Uterus (tissue), 3 donors: ENCODE measurements at regions not wholly inside any gene's neighbourhood (a gene's known extent, or its start where the extent isn't known, plus 50 kb on each side); places are given as distances from the start of the nearest gene placed in this dataset.
"Not testable (repeated sequence)": the region's sequence is repeated elsewhere in the genome, so short reads cannot be mapped to it uniquely, and the experiment has no call there.

ENCODE experiments used
- DNase-seq, 2 donors: peaks; one replicate each; pipeline ENCODE4 v3.0.0-alpha.2; 2019 to 2020
- H3K27ac ChIP-seq, 2 donors: fragments of 200-600 bp; sonication (generic); 1 replicate in 1 of 2; 2 replicates in 1 of 2; pipeline ENCODE4 v1.5.1; 2016 to 2018
- H3K27me3 ChIP-seq, 2 donors: fragments of 200-600 bp; sonication (generic); one replicate each; pipeline ENCODE4 v1.5.1; 2018 to 2019; ENCODE audit warnings: control low read depth in 1 of 2
- H3K36me3 ChIP-seq, 2 donors: fragments of 200-600 bp; sonication (generic); one replicate each; pipeline ENCODE4 v1.5.1; 2019; ENCODE audit warnings: control low read depth in 1 of 2
- H3K4me1 ChIP-seq, 2 donors: fragments of 200-600 bp; sonication (generic); one replicate each; pipeline ENCODE4 v1.5.1; 2018 to 2019; ENCODE audit warnings: control low read depth in 1 of 2
- H3K4me3 ChIP-seq, 2 donors: fragments of 200-600 bp; sonication (generic); 1 replicate in 1 of 2; 2 replicates in 1 of 2; pipeline ENCODE4 v1.5.1; 2018 to 2019; ENCODE audit warnings: mild to moderate bottlenecking in 1 of 2
- H3K9me3 ChIP-seq, 2 donors: fragments of 200-600 bp; sonication (generic); one replicate each; pipeline ENCODE4 v1.5.1; 2019; ENCODE audit warnings: control low read depth in 1 of 2
- POLR2A ChIP-seq, 2 donors: fragments of 450-650 bp; IDR thresholded peaks; one replicate each; pipeline ENCODE4 v1.6.1; 2016; ENCODE audit warnings: antibody characterized with exemption in 2 of 2, mild to moderate bottlenecking in 1 of 2, moderate library complexity in 1 of 2
- intact Hi-C: fragments of 100-400 bp; cut with DNase I; formaldehyde crosslinking; loops from one replicate; pipeline ENCODE4 v1.15.1; 2023; ENCODE audit warnings: low total_unique reads
- TF ChIP-seq, protein P1 (sequence below), 4 experiments: fragments of 200-600 bp in 2 of 4; fragments of 450-650 bp in 2 of 4; sonication (generic) in 2 of 4; IDR thresholded peaks; one replicate each; pipeline ENCODE4 v1.5.1; 2016 to 2019; ENCODE audit warnings: antibody characterized with exemption in 4 of 4, mild to moderate bottlenecking in 2 of 4, moderate library complexity in 1 of 4
- donor health status: DM: yes; HTN: yes; CAD: no.

DNA sequence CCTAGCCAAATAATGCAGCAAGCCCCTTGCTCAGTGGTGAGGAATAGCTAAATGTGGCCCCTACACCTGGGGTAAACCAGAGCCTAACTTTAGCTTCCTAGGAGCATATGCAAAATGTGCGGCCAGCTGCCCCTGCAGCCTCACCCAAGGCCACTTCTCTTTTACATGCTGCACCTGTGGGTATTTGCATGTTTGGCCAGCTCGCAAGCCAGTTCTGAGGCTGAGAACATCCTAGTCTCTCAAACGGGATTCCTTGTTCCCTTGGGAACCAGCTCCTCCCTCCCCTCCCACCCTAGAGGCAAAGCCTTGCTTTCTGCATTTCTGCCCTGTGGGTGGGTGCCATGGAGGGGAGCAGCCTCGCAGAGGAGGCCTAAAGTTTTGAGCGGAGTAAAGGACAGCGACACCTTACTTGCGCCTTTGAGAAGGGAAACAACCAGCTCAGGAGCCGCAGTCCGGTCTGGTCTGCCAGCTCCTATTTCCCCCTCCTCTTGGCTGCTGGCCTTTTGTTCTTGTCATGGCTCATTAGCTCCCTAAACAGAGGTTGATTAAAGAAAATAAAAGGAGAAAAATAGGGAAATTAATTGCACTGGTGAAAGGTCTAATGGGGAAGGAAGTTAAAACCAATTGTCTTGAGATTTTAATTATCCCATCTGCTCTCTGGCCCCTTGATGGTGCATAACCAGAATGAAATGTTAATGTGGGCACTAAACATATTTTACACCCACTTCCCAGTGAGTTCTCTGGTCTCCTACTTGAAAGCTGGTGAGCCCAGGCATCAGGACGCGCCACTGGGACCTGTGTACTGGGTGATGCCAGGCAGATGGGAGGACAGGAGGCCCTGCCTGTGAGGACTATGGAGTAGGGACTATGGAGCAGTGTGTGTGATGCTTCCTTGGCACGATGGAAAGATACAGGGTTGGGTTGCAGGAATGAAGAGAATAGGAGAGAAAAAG lies 68.7 kb downstream of the TEX35 start:
- no peaks in the 10 kb centered on the region for H3K9me3 ChIP-seq
- H3K36me3 ChIP-seq, result no peaks in the 10 kb centered on the region
- no peak for DNase-seq
- intact Hi-C loops, result no loop called here
- no peaks in the 10 kb centered on the region for H3K4me1 ChIP-seq
- no peaks in the 10 kb centered on the region for H3K27me3 ChIP-seq
- no peak overlapping the region for H3K4me3 ChIP-seq
- H3K27ac ChIP-seq, result no peak overlapping the region
- TF ChIP-seq, protein P1, sequence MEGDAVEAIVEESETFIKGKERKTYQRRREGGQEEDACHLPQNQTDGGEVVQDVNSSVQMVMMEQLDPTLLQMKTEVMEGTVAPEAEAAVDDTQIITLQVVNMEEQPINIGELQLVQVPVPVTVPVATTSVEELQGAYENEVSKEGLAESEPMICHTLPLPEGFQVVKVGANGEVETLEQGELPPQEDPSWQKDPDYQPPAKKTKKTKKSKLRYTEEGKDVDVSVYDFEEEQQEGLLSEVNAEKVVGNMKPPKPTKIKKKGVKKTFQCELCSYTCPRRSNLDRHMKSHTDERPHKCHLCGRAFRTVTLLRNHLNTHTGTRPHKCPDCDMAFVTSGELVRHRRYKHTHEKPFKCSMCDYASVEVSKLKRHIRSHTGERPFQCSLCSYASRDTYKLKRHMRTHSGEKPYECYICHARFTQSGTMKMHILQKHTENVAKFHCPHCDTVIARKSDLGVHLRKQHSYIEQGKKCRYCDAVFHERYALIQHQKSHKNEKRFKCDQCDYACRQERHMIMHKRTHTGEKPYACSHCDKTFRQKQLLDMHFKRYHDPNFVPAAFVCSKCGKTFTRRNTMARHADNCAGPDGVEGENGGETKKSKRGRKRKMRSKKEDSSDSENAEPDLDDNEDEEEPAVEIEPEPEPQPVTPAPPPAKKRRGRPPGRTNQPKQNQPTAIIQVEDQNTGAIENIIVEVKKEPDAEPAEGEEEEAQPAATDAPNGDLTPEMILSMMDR (IDR thresholded peaks at IDR 0.05), result no peak
- no peak for TF ChIP-seq POLR2A (IDR thresholded peaks at IDR 0.05)

DNA sequence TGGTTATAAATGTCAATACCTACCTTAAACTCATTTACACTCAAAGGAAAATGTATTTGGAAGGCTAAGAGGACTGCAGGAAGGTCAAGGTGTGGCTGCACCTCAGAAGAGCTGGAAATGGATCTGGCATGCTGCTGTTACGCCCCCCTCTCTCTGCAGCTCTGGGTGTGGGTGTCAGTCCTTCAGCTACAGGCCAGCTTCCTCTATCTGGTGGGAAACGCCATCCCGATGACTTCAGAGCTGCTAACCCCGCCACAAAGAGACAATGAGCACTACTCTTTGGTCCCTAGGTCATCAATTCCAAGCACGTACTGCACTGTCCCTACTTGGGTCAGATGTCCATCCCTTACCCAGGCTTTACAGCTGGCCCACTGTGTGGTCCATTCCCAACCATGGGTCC lies 74.2 kb downstream of the TEX35 start:
- H3K27me3 ChIP-seq, result no peaks in the 10 kb centered on the region
- H3K4me1 ChIP-seq, result no peaks in the 10 kb centered on the region
- TF ChIP-seq, protein P1 (IDR thresholded peaks at IDR 0.05), result no peak
- TF ChIP-seq POLR2A (IDR thresholded peaks at IDR 0.05), result no peak
- no peaks in the 10 kb centered on the region for H3K36me3 ChIP-seq
- no peak overlapping the region for H3K27ac ChIP-seq
- DNase-seq, result no peak
- intact Hi-C loops, result no loop called here
- H3K9me3 ChIP-seq, result peaks cover 0 to 6% of the 10 kb centered on the region in 2 donors
- H3K4me3 ChIP-seq, result no peak overlapping the region

DNA sequence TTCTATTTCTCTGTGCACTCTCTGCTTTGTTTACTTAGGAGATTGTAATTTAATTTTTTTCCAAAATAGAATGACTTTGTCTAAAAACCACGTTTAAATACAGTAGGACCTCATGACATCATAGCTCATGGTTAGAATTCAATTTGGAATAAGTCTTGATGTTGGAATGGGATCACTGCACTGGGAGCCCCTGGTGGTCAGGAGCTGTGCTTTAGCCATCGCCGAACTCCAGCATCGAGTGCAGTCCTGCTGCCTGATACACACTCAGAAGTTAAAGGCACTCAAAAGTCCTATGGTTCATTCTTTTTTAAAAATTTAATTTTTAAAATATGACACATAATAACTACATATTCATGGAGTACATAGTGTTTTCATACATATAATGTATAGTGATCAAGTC lies 75.1 kb downstream of the TEX35 start:
- no peaks in the 10 kb centered on the region for H3K4me1 ChIP-seq
- TF ChIP-seq POLR2A (IDR thresholded peaks at IDR 0.05), result no peak
- TF ChIP-seq, protein P1 (IDR thresholded peaks at IDR 0.05), result no peak
- intact Hi-C loops, result no loop called here
- H3K27ac ChIP-seq, result no peak overlapping the region
- peaks cover 0 to 6% of the 10 kb centered on the region in 2 donors for H3K9me3 ChIP-seq
- H3K4me3 ChIP-seq, result no peak overlapping the region
- no peaks in the 10 kb centered on the region for H3K27me3 ChIP-seq
- DNase-seq, result no peak
- H3K36me3 ChIP-seq, result no peaks in the 10 kb centered on the region

DNA sequence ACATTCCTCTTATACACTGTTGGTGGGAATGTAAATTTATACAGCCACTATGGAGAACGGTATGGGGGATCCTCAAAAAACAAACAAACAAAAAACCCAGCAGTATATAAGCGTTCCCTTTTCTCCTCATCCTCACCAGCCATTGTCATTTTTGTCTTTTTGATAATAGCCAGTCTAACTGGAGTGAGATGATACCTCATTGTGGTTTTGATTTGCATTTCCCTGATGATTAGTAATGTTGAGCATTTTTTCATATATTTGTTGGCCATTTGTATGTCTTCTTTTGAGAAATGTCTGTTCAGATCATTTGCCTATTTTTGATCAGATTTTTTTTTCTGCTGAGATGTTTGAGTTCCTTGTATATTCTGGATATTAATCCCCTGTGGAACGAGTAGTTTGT lies 76.1 kb downstream of the TEX35 start:
- H3K9me3 ChIP-seq, H3K36me3 ChIP-seq, H3K4me3 ChIP-seq, H3K4me1 ChIP-seq, intact Hi-C loops, DNase-seq, H3K27me3 ChIP-seq, H3K27ac ChIP-seq: not testable (repeated sequence)

DNA sequence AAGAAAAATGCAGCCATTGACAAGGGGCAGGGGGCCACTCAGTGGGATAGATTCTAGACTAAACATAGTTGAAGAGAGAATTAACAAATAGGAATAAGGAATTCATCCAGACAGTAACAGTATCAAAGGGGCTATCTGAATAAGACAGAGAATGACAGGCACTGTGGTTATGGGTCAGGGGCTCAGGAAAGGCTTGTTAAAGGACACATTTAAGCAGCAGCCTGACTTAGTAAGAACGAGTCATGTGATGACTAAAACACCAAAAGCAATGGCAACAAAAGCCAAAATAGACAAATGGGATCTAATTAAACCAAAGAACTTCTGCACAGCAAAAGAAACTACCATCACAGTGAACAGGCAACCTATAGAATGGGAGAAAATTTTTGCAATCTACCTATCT lies 78.9 kb downstream of the TEX35 start:
- H3K4me1 ChIP-seq, H3K9me3 ChIP-seq, intact Hi-C loops, H3K27me3 ChIP-seq, H3K4me3 ChIP-seq, H3K27ac ChIP-seq, H3K36me3 ChIP-seq, DNase-seq: not testable (repeated sequence)

DNA sequence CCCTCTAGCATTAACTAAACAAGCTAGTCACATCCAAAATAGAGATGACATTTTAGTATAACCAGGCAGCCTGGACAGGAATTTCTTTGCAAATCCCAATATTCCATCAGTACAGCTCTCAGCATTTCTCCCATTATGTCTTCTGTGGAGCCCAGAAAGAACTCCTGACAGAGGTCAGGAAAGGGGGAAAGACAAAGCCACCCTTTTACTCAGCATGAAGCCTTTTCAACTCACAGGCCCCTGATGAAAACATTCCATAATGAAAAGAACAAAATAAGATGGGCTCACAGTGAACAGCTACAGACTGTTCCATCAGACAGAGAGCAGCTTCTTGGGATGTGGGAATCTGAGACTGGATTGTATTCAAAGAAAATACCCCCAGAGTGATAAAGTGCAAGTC lies 80.6 kb downstream of the TEX35 start:
- Histone ChIP-seq H3K4me1 (no peaks in the 10 kb centered on the region), H3K36me3 (no peaks in the 10 kb centered on the region), H3K9me3 (peaks cover 0 to 6% of the 10 kb centered on the region in 2 donors), H3K4me3 (no peak overlapping the region), H3K27me3 (no peaks in the 10 kb centered on the region), H3K27ac (no peak overlapping the region)
- TF ChIP-seq POLR2A (IDR thresholded peaks at IDR 0.05), result no peak
- TF ChIP-seq, protein P1 (IDR thresholded peaks at IDR 0.05), result no peak
- intact Hi-C loops, result no loop called here
- DNase-seq, result no peak
